Keratinocyte (primary cell): ENCODE measurements at regions not wholly inside any gene's neighbourhood (a gene's known extent, or its start where the extent isn't known, plus 50 kb on each side); places are given as distances from the start of the nearest gene placed in this dataset.

Experiments used
- DNase-seq: peaks from one replicate; pipeline ENCODE4 v3.0.0-alpha.2; 2011; ENCODE audit warnings: low read depth, missing footprints, low spot score
- FAIRE-seq: peaks from 2 replicates; lab custom pipeline; 2011; peaks lifted over from hg19 to GRCh38; lab: Jason Lieb, UNC
- H2AFZ ChIP-seq: 2 replicates; pipeline ENCODE4 v1.6.0; 2012; ENCODE audit warnings: low read length, control low read depth, inconsistent platforms; ENCODE audit not compliant: control insufficient read depth
- H3K27ac ChIP-seq: 2 replicates; pipeline ENCODE4 v1.5.1; 2011; ENCODE audit warnings: low read length; ENCODE audit not compliant: control insufficient read depth, insufficient read depth
- H3K27me3 ChIP-seq: 3 replicates; pipeline ENCODE4 v1.6.0; 2011; ENCODE audit warnings: low read length; ENCODE audit not compliant: control insufficient read depth, insufficient read depth; ENCODE audit errors: extremely low read depth
- H3K36me3 ChIP-seq, 2 experiments: 2 replicates in 1 of 2; 3 replicates in 1 of 2; pipeline ENCODE4 v1.5.1; 2011; ENCODE audit warnings: low read length in 2 of 2, mild to moderate bottlenecking in 1 of 2; ENCODE audit not compliant: control insufficient read depth in 2 of 2, insufficient read depth in 2 of 2; ENCODE audit errors: extremely low read depth in 1 of 2
- H3K4me1 ChIP-seq: 3 replicates; pipeline ENCODE4 v1.5.1; 2011; ENCODE audit warnings: low read length; ENCODE audit not compliant: control insufficient read depth, insufficient read depth; ENCODE audit errors: extremely low read depth
- H3K4me2 ChIP-seq: 3 replicates; pipeline ENCODE4 v1.6.0; 2011; ENCODE audit warnings: low read depth, low read length; ENCODE audit not compliant: control insufficient read depth, insufficient read depth; ENCODE audit errors: extremely low read depth
- H3K4me3 ChIP-seq, 3 experiments: fragments of 200-600 bp in 1 of 3; sonication (generic) in 1 of 3; 2 replicates in 2 of 3; 3 replicates in 1 of 3; pipeline ENCODE4 v1.5.1; 2011 to 2016; ENCODE audit warnings: low read length in 3 of 3, mild to moderate bottlenecking in 3 of 3, control low read depth in 2 of 3, inconsistent platforms in 1 of 3, low read depth in 1 of 3, mixed read lengths in 1 of 3, mixed run types in 1 of 3, moderate library complexity in 1 of 3; ENCODE audit not compliant: control insufficient read depth in 2 of 3, insufficient read depth in 2 of 3; ENCODE audit errors: extremely low read depth in 1 of 3
- H3K79me2 ChIP-seq: 2 replicates; pipeline ENCODE4 v1.6.0; 2012; ENCODE audit warnings: low read length; ENCODE audit not compliant: control insufficient read depth, insufficient read depth
- H3K9ac ChIP-seq: 3 replicates; pipeline ENCODE4 v1.6.0; 2011; ENCODE audit warnings: low read length; ENCODE audit not compliant: control insufficient read depth, insufficient read depth; ENCODE audit errors: extremely low read depth
- H3K9me1 ChIP-seq: 3 replicates; pipeline ENCODE4 v1.6.0; 2011; ENCODE audit warnings: low read length; ENCODE audit not compliant: control insufficient read depth, insufficient read depth; ENCODE audit errors: extremely low read depth
- H3K9me3 ChIP-seq: 2 replicates; pipeline ENCODE4 v1.5.1; 2012; ENCODE audit warnings: low read depth, low read length; ENCODE audit not compliant: control insufficient read depth
- H4K20me1 ChIP-seq: 3 replicates; pipeline ENCODE4 v1.6.0; 2011; ENCODE audit warnings: low read length; ENCODE audit not compliant: control insufficient read depth, insufficient read depth; ENCODE audit errors: extremely low read depth
- EZH2 ChIP-seq: IDR thresholded peaks from one replicate; pipeline ENCODE4 v1.6.1; 2012; ENCODE audit warnings: inconsistent platforms, mild to moderate bottlenecking, low read length, moderate library complexity
- dilution Hi-C: fragments of 300-500 bp; cut with MboI; formaldehyde crosslinking; loops from one replicate; pipeline ENCODE4 v1.7.0; 2020; ENCODE audit warnings: low sequenced_read_pairs; ENCODE audit not compliant: extremely low pct_ligation_motif_present
- TF ChIP-seq, protein P1 (sequence below), 3 experiments: IDR thresholded peaks in 1 of 3; conservative IDR thresholded peaks in 1 of 3; optimal IDR thresholded peaks in 1 of 3; 2 replicates in 2 of 3; 3 replicates in 1 of 3; pipeline versions ENCODE3 to v1.5.1; 2011; ENCODE audit warnings: low read length in 3 of 3, mild to moderate bottlenecking in 3 of 3, moderate library complexity in 2 of 3, control low read depth in 1 of 3, inconsistent platforms in 1 of 3; ENCODE audit not compliant: insufficient read depth in 2 of 3; ENCODE audit errors: extremely low read depth in 1 of 3

DNA sequence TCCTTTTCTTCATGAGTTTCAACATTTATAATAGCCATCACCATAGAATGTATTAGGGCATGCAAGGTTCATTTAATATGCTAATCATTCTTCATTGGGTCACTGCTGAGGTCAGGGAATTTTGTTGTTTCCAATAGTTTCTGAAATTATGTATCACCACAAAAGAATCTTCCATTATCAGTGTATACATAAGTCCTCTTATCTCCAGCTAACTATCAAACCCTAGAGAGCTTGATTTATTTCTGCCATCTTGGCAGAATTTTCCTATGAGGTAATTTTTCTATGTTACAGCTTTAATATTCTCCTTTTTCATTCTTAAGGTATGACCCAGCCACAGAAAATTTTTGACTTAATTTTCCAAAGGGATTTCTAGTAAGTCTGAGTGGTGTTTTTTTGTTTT lies 415.0 kb upstream of the SLITRK1 start:
- FAIRE-seq = no peak
- no peak for DNase-seq
- H3K27me3 ChIP-seq = no peaks in the 10 kb centered on the region
- no peak overlapping the region for H3K27ac ChIP-seq
- TF ChIP-seq, protein P1, sequence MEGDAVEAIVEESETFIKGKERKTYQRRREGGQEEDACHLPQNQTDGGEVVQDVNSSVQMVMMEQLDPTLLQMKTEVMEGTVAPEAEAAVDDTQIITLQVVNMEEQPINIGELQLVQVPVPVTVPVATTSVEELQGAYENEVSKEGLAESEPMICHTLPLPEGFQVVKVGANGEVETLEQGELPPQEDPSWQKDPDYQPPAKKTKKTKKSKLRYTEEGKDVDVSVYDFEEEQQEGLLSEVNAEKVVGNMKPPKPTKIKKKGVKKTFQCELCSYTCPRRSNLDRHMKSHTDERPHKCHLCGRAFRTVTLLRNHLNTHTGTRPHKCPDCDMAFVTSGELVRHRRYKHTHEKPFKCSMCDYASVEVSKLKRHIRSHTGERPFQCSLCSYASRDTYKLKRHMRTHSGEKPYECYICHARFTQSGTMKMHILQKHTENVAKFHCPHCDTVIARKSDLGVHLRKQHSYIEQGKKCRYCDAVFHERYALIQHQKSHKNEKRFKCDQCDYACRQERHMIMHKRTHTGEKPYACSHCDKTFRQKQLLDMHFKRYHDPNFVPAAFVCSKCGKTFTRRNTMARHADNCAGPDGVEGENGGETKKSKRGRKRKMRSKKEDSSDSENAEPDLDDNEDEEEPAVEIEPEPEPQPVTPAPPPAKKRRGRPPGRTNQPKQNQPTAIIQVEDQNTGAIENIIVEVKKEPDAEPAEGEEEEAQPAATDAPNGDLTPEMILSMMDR (optimal IDR thresholded peaks at IDR 0.05 in 1 of 3, IDR thresholded peaks at IDR 0.05 in 1 of 3, conservative IDR thresholded peaks at IDR 0.05 in 1 of 3; ENCODE audit: extremely low read depth in 1 of 3, insufficient read depth in 2 of 3, low read length in 3 of 3) = no peak
- no peak for TF ChIP-seq EZH2
- H3K4me1 ChIP-seq = no peaks in the 10 kb centered on the region
- H3K4me2 ChIP-seq = no peak overlapping the region
- H3K9me3 ChIP-seq = no peaks in the 10 kb centered on the region
- no peak overlapping the region for H3K9ac ChIP-seq
- H3K9me1 ChIP-seq = no peaks in the 10 kb centered on the region
- no peaks in the 10 kb centered on the region for H3K36me3 ChIP-seq
- no peak overlapping the region for H3K4me3 ChIP-seq
- no peaks in the 10 kb centered on the region for H4K20me1 ChIP-seq
- dilution Hi-C loops = no loop called here
- no peaks in the 10 kb centered on the region for H3K79me2 ChIP-seq
- H2AFZ ChIP-seq = no peak overlapping the region

DNA sequence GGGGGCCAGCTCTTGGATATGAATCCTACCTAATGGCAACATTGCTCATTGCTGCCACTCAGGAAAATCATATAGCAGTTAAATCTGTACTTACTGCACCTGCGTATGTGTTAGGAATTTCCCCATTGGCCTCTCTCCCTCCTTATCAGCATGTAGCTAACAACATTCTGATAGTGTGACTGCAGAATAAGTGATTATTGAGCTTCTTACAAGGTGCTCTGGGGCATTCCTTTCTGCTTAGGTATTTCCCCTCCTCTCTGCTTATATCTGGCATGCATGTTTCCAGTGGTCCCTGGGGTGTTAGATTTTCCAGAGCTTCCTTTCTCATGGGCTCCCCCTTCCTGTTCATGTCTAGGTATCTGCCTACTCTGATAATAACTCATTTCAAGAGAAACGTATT lies 414.1 kb upstream of the SLITRK1 start:
- DNase-seq (no peak), FAIRE-seq (no peak)
- Histone ChIP-seq H3K27me3 (no peaks in the 10 kb centered on the region), H2AFZ (no peak overlapping the region), H3K79me2 (no peaks in the 10 kb centered on the region), H3K9me3 (no peaks in the 10 kb centered on the region), H3K27ac (no peak overlapping the region), H3K4me3 (no peak overlapping the region), H4K20me1 (no peaks in the 10 kb centered on the region), H3K4me2 (no peak overlapping the region), H3K4me1 (no peaks in the 10 kb centered on the region), H3K9me1 (no peaks in the 10 kb centered on the region), H3K36me3 (no peaks in the 10 kb centered on the region), H3K9ac (no peak overlapping the region)
- dilution Hi-C loops = no loop called here
- TF ChIP-seq EZH2 = no peak
- TF ChIP-seq, protein P1 (optimal IDR thresholded peaks at IDR 0.05 in 1 of 3, IDR thresholded peaks at IDR 0.05 in 1 of 3, conservative IDR thresholded peaks at IDR 0.05 in 1 of 3; ENCODE audit: extremely low read depth in 1 of 3, insufficient read depth in 2 of 3, low read length in 3 of 3) = no peak
